ENCODE measurements at regions not wholly inside any gene's neighbourhood (a gene's known extent, or its start where the extent isn't known, plus 50 kb on each side); places are given as distances from the start of the nearest gene placed in this dataset.

GRCh38 chr7:18445483-18445882 lies 50.1 kb upstream of the HDAC9 start:
- no peak for TF ChIP-seq FOXM1 (IDR thresholded peaks at IDR 0.05; ENCODE audit: borderline replicate concordance)
- TF ChIP-seq ARNT (IDR thresholded peaks at IDR 0.05): no peak
- TF ChIP-seq LEF1 (IDR thresholded peaks at IDR 0.05; ENCODE audit: borderline replicate concordance): no peak
